NB4 (cell line): ENCODE measurements at regions not wholly inside any gene's neighbourhood (a gene's known extent, or its start where the extent isn't known, plus 50 kb on each side); places are given as distances from the start of the nearest gene placed in this dataset.
"Not testable (repeated sequence)": the region's sequence is repeated elsewhere in the genome, so short reads cannot be mapped to it uniquely, and the experiment has no call there.

ENCODE experiments used
- DNase-seq: peaks from one replicate; pipeline ENCODE4 v3.0.0; 2010; ENCODE audit warnings: low read depth
- H3K4me3 ChIP-seq: one replicate; pipeline ENCODE4 v1.5.1; 2011; ENCODE audit warnings: mild to moderate bottlenecking, low read depth, low read length, moderate library complexity
- MYC ChIP-seq: IDR thresholded peaks from 2 replicates; pipeline ENCODE4 v1.6.1; 2011; ENCODE audit warnings: low read depth, low read length
- POLR2A ChIP-seq: IDR thresholded peaks from 2 replicates; pipeline ENCODE4 v1.6.1; 2011; ENCODE audit warnings: mild to moderate bottlenecking; ENCODE audit not compliant: insufficient read length; ENCODE audit errors: extremely low read depth
- TF ChIP-seq, protein P1 (sequence below): IDR thresholded peaks from one replicate; pipeline ENCODE4 v1.5.1; 2012; ENCODE audit warnings: low read depth, low read length
- TF ChIP-seq, protein P2 (sequence below): IDR thresholded peaks from 2 replicates; pipeline ENCODE4 v1.6.1; 2011; ENCODE audit warnings: low read depth, low read length

DNA sequence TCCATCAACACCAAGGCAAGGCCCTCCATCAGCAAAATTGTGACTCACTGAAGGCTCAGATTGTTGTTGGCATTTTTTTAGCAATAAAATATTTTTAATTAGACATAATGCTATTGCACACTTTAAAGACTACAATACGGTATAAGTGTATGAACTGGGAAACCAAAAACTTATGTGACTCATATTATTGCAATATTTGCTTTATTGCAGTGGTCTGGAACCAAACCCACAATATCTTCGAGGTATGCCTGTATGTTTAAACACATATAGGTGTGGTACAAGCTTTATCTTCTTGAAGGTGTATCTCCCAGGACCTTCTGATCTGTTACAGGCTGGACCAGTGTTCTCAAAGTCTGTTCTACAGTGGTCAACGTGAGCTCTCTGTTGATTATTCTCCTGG lies 142.3 kb upstream of the FNDC3A start:
- DNase-seq, result no peak
- TF ChIP-seq POLR2A, result no peak
- TF ChIP-seq, protein P1, sequence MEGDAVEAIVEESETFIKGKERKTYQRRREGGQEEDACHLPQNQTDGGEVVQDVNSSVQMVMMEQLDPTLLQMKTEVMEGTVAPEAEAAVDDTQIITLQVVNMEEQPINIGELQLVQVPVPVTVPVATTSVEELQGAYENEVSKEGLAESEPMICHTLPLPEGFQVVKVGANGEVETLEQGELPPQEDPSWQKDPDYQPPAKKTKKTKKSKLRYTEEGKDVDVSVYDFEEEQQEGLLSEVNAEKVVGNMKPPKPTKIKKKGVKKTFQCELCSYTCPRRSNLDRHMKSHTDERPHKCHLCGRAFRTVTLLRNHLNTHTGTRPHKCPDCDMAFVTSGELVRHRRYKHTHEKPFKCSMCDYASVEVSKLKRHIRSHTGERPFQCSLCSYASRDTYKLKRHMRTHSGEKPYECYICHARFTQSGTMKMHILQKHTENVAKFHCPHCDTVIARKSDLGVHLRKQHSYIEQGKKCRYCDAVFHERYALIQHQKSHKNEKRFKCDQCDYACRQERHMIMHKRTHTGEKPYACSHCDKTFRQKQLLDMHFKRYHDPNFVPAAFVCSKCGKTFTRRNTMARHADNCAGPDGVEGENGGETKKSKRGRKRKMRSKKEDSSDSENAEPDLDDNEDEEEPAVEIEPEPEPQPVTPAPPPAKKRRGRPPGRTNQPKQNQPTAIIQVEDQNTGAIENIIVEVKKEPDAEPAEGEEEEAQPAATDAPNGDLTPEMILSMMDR, result no peak
- TF ChIP-seq, protein P2, sequence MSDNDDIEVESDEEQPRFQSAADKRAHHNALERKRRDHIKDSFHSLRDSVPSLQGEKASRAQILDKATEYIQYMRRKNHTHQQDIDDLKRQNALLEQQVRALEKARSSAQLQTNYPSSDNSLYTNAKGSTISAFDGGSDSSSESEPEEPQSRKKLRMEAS, result no peak
- TF ChIP-seq MYC, result no peak
- H3K4me3 ChIP-seq, result no peak overlapping the region

DNA sequence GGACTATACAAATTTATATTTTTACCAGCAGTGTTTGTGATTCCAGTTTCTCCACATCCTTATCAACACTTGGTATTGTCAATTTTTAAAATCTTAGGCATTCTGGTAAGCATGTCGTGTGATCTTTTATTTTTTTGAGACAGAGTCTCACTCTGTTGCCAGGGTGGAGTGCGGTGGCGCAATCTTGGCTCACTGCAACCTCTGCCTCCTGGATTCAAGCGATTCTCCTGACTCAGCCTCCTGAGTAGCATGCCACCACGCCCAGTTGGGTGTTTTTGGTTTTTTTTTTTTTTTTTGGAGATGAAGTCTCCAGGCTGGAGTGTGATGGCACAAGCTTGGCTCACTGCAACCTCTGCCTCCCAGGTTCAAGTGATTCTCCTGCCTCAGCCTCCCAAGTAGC lies 140.4 kb upstream of the FNDC3A start:
- DNase-seq, H3K4me3 ChIP-seq: not testable (repeated sequence)

DNA sequence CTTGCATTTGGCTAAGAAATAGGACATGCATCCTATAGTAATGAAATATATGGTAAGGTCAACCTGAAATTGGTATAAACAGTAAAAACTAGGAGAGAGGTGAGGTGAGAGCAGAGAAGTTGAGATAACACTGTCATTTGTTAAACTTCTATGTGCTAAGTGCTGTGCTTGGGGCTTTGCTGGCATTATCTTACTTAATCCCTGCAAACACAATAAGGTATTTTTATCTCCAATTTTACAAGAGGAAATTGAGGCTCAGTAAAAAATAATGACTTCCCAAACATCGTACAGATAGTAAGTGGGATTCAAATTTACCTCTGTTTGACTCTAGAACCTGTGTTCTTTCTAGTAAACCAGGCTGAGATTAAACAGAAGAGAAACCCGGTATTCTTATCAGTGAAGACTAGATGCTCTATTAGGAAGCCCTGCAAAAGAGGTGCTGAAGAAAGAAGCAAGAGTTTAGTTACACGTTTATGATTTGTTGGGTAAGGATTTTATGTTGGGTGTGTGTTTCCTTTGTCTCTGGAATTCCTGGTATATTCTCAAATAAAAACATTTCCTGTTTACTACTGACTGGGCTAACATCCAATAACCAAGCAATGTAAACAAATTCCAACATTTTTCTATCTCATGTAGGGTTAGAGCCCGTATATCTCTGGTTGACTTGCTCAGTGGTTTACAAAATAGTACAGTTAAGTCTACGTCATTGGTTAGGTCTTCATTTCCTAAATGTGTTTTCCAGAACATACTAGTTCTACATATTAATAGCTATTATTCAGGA lies 137.3 kb upstream of the FNDC3A start:
- H3K4me3 ChIP-seq, result no peak overlapping the region
- no peak for DNase-seq
- TF ChIP-seq MYC (no peak), POLR2A (no peak)
- TF ChIP-seq, protein P2, result no peak
- TF ChIP-seq, protein P1, result no peak

DNA sequence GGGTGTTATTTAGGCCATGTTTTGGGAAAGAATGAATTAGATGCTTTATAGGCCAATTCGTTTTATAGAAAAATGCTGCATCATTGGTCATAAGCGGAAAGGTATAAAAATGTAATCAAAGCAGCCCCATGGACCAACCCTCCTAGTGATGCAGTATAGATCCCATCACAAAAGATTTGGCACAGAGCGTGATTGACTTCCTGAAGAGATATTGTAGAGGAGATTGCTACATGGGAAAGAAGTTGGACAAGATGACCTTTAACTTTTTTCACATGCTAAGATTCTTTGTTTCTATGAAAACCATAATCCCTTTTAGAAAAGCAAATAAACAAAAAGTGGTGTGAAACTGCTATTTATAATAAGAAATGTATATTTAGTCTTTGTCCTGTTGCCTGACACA lies 136.5 kb upstream of the FNDC3A start:
- TF ChIP-seq MYC (no peak), POLR2A (no peak)
- TF ChIP-seq, protein P1, result no peak
- TF ChIP-seq, protein P2, result no peak
- no peak overlapping the region for H3K4me3 ChIP-seq
- no peak for DNase-seq

DNA sequence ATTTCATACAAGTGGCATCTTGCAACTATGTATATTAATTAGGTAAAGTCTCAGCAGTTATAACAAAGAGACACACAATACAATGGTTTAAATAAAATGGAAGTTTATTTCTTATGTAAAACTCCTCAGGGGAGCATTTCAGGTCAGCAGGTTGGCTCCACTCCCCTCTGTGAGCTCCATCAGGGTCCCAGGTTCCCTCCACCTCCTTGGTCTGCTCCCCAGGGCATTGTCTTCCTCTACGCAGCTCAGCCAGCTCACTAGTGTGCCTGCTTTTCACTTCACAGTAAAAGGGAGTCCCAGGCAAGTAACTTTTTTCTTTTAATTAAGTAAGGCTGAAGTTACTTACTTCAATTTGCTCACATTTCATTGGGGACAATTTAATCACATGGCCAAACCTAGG lies 135.3 kb upstream of the FNDC3A start:
- no peak overlapping the region for H3K4me3 ChIP-seq
- TF ChIP-seq, protein P2, result no peak
- TF ChIP-seq, protein P1, result no peak
- TF ChIP-seq MYC (no peak), POLR2A (no peak)
- no peak for DNase-seq

DNA sequence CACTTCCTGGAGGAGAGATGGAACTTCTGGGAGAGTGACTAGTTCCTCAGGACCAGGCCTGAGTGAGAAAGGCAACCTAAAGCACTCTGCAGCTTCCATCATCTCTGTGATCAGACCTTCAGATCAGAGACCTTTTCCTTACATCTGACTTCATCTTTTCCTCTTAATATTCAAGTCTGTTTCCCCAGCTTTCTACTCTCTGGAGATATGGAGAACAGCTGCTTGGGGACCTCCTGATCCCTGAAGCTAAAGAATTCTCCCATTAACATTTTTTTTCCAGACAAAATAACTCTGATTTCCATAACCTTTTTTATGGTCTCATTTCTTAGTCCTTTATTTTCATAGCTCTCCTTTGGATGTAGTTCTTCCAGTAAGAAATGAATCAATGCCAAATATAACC lies 133.4 kb upstream of the FNDC3A start:
- no peak for TF ChIP-seq MYC
- TF ChIP-seq, protein P1, result no peak
- H3K4me3 ChIP-seq, result no peak overlapping the region
- no peak for DNase-seq
